ENCODE measurements at regions not wholly inside any gene's neighbourhood (a gene's known extent, or its start where the extent isn't known, plus 50 kb on each side); places are given as distances from the start of the nearest gene placed in this dataset.
A peak's percentile ranks its signal among the peaks of the same experiment; 100 is the strongest.

DNA sequence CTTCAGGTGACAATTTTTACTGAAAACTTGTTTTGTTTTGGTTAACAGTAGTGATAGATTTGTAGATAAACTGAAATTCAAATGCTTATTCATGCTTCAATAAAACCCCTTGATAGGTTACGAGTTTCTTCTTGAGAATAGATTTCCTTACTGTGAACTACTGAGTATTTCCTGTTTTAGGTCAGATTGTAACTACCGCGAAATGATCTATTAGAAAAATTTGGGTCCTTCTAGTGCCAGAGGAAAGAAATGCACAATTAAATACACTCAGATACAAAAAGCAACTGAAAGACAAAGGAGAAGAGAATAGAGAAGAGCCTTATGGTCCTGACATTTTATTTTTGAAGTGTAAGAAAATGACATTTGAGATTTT is 251.7 kb upstream of the TBL1XR1 start:
- H3K36me3 ChIP-seq = no peaks in the 10 kb centered on the region
- no peak for DNase-seq
- TF ChIP-seq, protein P1, sequence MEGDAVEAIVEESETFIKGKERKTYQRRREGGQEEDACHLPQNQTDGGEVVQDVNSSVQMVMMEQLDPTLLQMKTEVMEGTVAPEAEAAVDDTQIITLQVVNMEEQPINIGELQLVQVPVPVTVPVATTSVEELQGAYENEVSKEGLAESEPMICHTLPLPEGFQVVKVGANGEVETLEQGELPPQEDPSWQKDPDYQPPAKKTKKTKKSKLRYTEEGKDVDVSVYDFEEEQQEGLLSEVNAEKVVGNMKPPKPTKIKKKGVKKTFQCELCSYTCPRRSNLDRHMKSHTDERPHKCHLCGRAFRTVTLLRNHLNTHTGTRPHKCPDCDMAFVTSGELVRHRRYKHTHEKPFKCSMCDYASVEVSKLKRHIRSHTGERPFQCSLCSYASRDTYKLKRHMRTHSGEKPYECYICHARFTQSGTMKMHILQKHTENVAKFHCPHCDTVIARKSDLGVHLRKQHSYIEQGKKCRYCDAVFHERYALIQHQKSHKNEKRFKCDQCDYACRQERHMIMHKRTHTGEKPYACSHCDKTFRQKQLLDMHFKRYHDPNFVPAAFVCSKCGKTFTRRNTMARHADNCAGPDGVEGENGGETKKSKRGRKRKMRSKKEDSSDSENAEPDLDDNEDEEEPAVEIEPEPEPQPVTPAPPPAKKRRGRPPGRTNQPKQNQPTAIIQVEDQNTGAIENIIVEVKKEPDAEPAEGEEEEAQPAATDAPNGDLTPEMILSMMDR (IDR thresholded peaks at IDR 0.05) = no peak
- no peak for TF ChIP-seq POLR2A (IDR thresholded peaks at IDR 0.05)
- WGBS, 2 donors = 27 to 34% methylated on average over 3 of the region's 3 CpGs
- no peaks in the 10 kb centered on the region for H3K27me3 ChIP-seq
- intact Hi-C loops (cut with DNase I) = no loop called here
- peak overlapping the region; percentile 78 to 89 (median 84) for H3K27ac ChIP-seq
- peaks cover 21 to 89% (median 50%) of the 10 kb centered on the region in 3 donors for H3K4me1 ChIP-seq
- no peak overlapping the region for H3K4me3 ChIP-seq
- no peaks in the 10 kb centered on the region for H3K9me3 ChIP-seq

GRCh38 chr3:177449360-177450006 is 252.2 kb upstream of the TBL1XR1 start:
- Histone ChIP-seq H3K9me3 (no peaks in the 10 kb centered on the region), H3K36me3 (no peaks in the 10 kb centered on the region), H3K27ac (peak overlapping the region; percentile 78 to 89 (median 84)), H3K27me3 (no peaks in the 10 kb centered on the region), H3K4me1 (peaks cover 21 to 88% (median 50%) of the 10 kb centered on the region in 3 donors), H3K4me3 (no peak overlapping the region)
- DNase-seq = no peak
- intact Hi-C loops (cut with DNase I) = no loop called here
- WGBS, 2 donors = 28% methylated on average over 5 of the region's 5 CpGs
- TF ChIP-seq POLR2A (IDR thresholded peaks at IDR 0.05) = no peak
- TF ChIP-seq, protein P1 (IDR thresholded peaks at IDR 0.05) = no peak

DNA sequence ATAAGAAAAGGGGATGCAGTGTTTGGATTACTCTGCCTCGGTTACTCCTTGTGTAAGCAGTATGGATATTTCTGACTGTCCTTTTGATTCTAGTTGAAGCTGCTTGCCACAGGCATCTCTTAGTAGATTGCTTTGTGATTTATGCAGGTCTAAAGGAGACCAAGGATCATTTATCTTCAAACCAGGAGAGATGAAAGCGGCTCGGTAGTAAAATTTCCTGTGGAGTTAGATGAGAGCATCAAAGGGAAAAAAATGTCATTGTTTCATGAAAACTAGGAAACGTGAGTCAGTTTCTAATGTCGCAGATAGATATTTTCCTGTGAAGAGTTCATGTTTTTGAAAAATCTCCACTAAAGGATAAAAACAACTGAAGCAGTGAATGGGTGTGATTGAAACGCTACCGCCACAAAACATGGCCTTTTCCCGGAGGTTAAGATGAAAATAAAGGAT is 254.0 kb upstream of the TBL1XR1 start:
- intact Hi-C loops (cut with DNase I) = no loop called here
- 25 to 40% methylated on average over 8 of the region's 8 CpGs for WGBS, 2 donors
- no peaks in the 10 kb centered on the region for H3K9me3 ChIP-seq
- H3K27ac ChIP-seq = peak overlapping the region; percentile 76 to 89 (median 84)
- DNase-seq = no peak
- TF ChIP-seq POLR2A (IDR thresholded peaks at IDR 0.05) = no peak
- TF ChIP-seq, protein P1 (IDR thresholded peaks at IDR 0.05) = no peak
- H3K4me3 ChIP-seq = peak overlapping the region in 1 of 4 donors; percentile 34
- no peaks in the 10 kb centered on the region for H3K27me3 ChIP-seq
- peaks cover 21 to 70% (median 47%) of the 10 kb centered on the region in 3 donors for H3K4me1 ChIP-seq
- no peaks in the 10 kb centered on the region for H3K36me3 ChIP-seq

- H3K27me3 ChIP-seq = no peaks in the 10 kb centered on the region
- 17 to 23% methylated on average over 5 of the region's 5 CpGs for WGBS, 2 donors
- intact Hi-C loops (cut with DNase I) = no loop called here
- H3K4me1 ChIP-seq = peaks cover 21 to 66% (median 47%) of the 10 kb centered on the region in 3 donors
- DNase-seq = no peak
- peak overlapping the region; percentile 76 to 89 (median 84) for H3K27ac ChIP-seq
- TF ChIP-seq, protein P1 (IDR thresholded peaks at IDR 0.05) = no peak
- no peak for TF ChIP-seq POLR2A (IDR thresholded peaks at IDR 0.05)
- H3K4me3 ChIP-seq = peak overlapping the region in 1 of 4 donors; percentile 34
- no peaks in the 10 kb centered on the region for H3K9me3 ChIP-seq
- no peaks in the 10 kb centered on the region for H3K36me3 ChIP-seq
Measured at GRCh38 chr3:177451864-177452830, 254.9 kb upstream of the TBL1XR1 start.
